Neural progenitor cell (in vitro differentiated cells): ENCODE measurements at regions not wholly inside any gene's neighbourhood (a gene's known extent, or its start where the extent isn't known, plus 50 kb on each side); places are given as distances from the start of the nearest gene placed in this dataset.

Experiments
- EZH2 ChIP-seq: fragments of 200-600 bp; sonication (generic); IDR thresholded peaks from 2 replicates; pipeline ENCODE4 v1.6.1; 2017; ENCODE audit warnings: antibody characterized with exemption, mild to moderate bottlenecking, moderate library complexity
- EZH2phosphoT487 ChIP-seq: fragments of 200-600 bp; sonication (generic); IDR thresholded peaks from 2 replicates; pipeline ENCODE4 v1.6.1; 2017; ENCODE audit warnings: antibody characterized with exemption
- TF ChIP-seq, protein P1 (sequence below): fragments of 200-600 bp; sonication (generic); IDR thresholded peaks from 2 replicates; pipeline ENCODE4 v1.5.1; 2017; ENCODE audit warnings: antibody characterized with exemption, mild to moderate bottlenecking

- TF ChIP-seq, protein P1, sequence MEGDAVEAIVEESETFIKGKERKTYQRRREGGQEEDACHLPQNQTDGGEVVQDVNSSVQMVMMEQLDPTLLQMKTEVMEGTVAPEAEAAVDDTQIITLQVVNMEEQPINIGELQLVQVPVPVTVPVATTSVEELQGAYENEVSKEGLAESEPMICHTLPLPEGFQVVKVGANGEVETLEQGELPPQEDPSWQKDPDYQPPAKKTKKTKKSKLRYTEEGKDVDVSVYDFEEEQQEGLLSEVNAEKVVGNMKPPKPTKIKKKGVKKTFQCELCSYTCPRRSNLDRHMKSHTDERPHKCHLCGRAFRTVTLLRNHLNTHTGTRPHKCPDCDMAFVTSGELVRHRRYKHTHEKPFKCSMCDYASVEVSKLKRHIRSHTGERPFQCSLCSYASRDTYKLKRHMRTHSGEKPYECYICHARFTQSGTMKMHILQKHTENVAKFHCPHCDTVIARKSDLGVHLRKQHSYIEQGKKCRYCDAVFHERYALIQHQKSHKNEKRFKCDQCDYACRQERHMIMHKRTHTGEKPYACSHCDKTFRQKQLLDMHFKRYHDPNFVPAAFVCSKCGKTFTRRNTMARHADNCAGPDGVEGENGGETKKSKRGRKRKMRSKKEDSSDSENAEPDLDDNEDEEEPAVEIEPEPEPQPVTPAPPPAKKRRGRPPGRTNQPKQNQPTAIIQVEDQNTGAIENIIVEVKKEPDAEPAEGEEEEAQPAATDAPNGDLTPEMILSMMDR, result no peak
- TF ChIP-seq EZH2phosphoT487, result no peak
- TF ChIP-seq EZH2, result no peak
Measured at GRCh38 chr2:42979870-42980763, 187.7 kb upstream of the HAAO start.
